ENCODE measurements at regions not wholly inside any gene's neighbourhood (a gene's known extent, or its start where the extent isn't known, plus 50 kb on each side); places are given as distances from the start of the nearest gene placed in this dataset.

- TF ChIP-seq ZFX (IDR thresholded peaks at IDR 0.05) = no peak
- TF ChIP-seq CTCF (conservative IDR thresholded peaks at IDR 0.05) = no peak
These were observed 299.2 kb upstream of the SKOR2 start for GRCh38 chr18:47550611-47551010.
